ENCODE measurements at regions not wholly inside any gene's neighbourhood (a gene's known extent, or its start where the extent isn't known, plus 50 kb on each side); places are given as distances from the start of the nearest gene placed in this dataset.

DNA sequence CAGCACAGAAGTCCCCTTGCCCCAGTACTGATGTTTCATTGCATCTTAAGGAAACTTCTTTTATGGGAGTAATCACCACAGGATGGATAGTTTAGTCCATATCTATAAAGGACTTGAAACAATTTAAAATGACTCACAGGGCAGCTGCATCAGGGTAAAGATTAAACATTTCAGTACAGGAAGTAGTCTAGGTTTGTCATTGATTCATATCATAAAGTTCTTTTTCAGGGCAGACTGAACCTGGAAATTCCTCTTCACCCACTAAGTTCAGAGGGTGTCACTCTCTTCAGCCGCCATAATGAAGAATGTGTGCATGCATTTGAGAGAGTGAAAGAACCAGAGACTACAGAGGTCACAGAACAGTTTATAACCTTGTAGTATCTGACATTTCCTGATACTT, 296.3 kb upstream of the JAG1 start:
- DNase-seq, result peak in 1 of 3 donors; percentile 17
- H3K36me3 ChIP-seq (ENCODE audit: low read depth), result no peaks in the 10 kb centered on the region
- no peak overlapping the region for H3K4me3 ChIP-seq
- H3K9me3 ChIP-seq, result no peaks in the 10 kb centered on the region
- peak; percentile 94 for ATAC-seq
- intact Hi-C loops (cut with DNase I, micrococcal nuclease), result no loop called here
- TF ChIP-seq, protein P1, sequence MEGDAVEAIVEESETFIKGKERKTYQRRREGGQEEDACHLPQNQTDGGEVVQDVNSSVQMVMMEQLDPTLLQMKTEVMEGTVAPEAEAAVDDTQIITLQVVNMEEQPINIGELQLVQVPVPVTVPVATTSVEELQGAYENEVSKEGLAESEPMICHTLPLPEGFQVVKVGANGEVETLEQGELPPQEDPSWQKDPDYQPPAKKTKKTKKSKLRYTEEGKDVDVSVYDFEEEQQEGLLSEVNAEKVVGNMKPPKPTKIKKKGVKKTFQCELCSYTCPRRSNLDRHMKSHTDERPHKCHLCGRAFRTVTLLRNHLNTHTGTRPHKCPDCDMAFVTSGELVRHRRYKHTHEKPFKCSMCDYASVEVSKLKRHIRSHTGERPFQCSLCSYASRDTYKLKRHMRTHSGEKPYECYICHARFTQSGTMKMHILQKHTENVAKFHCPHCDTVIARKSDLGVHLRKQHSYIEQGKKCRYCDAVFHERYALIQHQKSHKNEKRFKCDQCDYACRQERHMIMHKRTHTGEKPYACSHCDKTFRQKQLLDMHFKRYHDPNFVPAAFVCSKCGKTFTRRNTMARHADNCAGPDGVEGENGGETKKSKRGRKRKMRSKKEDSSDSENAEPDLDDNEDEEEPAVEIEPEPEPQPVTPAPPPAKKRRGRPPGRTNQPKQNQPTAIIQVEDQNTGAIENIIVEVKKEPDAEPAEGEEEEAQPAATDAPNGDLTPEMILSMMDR (IDR thresholded peaks at IDR 0.05), result no peak
- peaks cover 4% of the 10 kb centered on the region for H3K4me1 ChIP-seq (ENCODE audit: low read depth)

DNA sequence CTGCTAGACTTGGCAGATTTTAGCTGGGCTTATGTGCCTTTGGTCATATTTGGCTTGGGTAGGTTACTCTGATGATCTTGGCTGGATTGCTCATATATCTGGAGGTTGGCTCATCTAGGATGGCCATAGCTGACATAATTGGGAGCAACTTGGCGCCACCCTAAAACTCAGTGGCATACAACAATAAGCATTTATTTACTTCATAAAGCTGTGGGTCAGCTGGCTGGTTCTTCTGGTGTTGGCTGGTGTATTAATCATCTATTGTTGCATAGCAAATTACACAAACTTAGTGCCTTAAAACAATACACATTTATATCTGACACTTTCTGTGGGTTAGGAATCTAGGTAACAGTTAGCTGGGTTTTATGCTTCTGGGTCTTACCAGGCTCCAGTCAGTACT, 297.3 kb upstream of the JAG1 start:
- no peaks in the 10 kb centered on the region for H3K9me3 ChIP-seq
- H3K4me3 ChIP-seq, result no peak overlapping the region
- ATAC-seq, result no peak
- TF ChIP-seq, protein P1 (IDR thresholded peaks at IDR 0.05), result no peak
- intact Hi-C loops (cut with DNase I, micrococcal nuclease), result no loop called here
- DNase-seq, result no peak
- no peaks in the 10 kb centered on the region for H3K36me3 ChIP-seq (ENCODE audit: low read depth)
- H3K4me1 ChIP-seq (ENCODE audit: low read depth), result peaks cover 4% of the 10 kb centered on the region

DNA sequence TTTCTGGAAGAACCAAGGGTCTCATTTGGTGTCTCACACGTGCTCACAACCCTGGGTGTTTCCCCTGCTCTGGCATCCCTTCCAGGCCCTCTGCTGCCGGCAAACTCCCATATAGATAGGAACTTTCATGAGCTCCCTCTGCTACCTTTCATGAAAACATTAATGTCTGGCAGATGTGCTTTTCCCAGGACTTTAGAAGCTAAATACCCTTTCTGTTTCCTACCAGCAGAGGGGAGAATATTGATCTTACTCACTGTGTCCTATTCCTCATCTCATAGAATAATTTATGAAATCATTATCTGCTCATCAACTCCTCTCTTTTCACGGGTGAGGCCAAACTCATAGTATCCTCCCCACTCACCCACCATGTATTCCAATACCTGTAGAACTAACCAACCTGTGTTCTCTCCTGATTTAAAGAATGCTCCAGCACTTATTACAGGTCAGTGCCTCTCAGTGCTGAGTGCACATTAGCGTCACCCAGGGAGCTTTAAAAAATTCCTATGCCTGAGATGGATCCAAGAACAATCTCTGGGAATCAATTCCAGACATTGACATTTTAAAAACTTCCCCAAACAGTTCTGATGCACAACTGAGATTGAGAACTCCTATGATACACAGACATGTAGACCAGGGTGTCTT, 298.5 kb upstream of the JAG1 start:
- intact Hi-C loops (cut with DNase I, micrococcal nuclease), result no loop called here
- TF ChIP-seq, protein P1 (IDR thresholded peaks at IDR 0.05), result no peak
- Histone ChIP-seq H3K4me1 (ENCODE audit: low read depth) (peaks cover 4% of the 10 kb centered on the region), H3K4me3 (no peak overlapping the region), H3K9me3 (no peaks in the 10 kb centered on the region), H3K36me3 (ENCODE audit: low read depth) (no peaks in the 10 kb centered on the region)
- DNase-seq (no peak), ATAC-seq (no peak)

DNA sequence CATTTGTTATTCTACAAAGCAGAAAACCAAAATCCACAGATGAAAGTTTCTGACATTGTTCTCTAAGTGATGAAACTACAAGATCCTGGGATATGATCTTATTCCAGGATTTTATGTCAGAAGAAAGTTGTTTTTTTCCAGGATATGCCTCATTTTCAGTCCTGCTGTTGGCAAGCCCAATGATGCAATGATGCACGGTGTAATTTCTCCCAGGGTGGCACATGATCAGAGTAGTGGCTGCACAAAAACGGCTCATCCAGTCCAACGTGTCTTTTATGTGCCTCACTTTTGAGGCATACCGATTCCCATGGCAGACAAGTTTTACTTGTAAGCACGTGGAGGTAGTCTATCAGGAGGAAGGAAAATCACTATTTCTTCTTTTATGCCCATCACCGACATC, 302.3 kb upstream of the JAG1 start:
- DNase-seq, result no peak
- ATAC-seq, result no peak
- TF ChIP-seq, protein P1 (IDR thresholded peaks at IDR 0.05), result no peak
- Histone ChIP-seq H3K4me1 (ENCODE audit: low read depth) (no peaks in the 10 kb centered on the region), H3K9me3 (no peaks in the 10 kb centered on the region), H3K36me3 (ENCODE audit: low read depth) (no peaks in the 10 kb centered on the region), H3K4me3 (no peak overlapping the region)
- intact Hi-C loops (cut with DNase I, micrococcal nuclease), result no loop called here

DNA sequence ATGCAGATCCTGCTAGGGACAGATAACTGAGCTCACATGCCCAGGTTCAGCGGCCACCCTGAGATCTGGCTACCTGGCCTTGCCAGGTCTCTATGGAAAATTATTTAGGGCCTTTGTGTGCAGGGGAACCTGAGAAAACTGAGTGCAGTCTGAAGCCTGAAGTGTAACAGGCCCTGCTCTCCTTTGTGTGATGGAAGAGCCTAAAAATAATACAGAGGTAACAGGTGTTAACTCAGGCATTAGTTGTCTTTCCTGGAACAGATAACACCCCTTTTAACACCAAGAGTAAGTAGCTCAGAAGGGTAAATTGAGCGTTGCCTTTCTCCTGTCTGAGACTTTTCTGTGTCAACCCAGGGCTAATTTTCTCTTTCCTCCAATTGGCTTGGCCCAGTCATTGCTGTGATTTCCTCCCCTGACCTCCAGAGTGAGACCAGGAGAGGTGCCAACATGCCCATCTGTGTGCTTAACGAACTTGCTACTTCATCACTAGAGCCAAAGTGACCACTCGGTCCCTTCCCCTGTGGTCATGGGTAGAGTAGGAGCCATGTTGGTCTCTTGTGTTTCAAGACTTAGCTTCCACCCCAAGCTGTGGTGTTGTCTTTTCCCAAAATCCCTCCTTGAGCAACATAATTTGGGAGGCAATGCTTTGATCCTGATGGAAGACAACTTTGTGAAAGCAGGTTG, 304.4 kb upstream of the JAG1 start:
- no peak for DNase-seq
- TF ChIP-seq, protein P1 (IDR thresholded peaks at IDR 0.05), result no peak
- no peaks in the 10 kb centered on the region for H3K9me3 ChIP-seq
- H3K4me1 ChIP-seq (ENCODE audit: low read depth), result no peaks in the 10 kb centered on the region
- ATAC-seq, result no peak
- no peaks in the 10 kb centered on the region for H3K36me3 ChIP-seq (ENCODE audit: low read depth)
- no peak overlapping the region for H3K4me3 ChIP-seq
- intact Hi-C loops (cut with DNase I, micrococcal nuclease), result no loop called here

All from mucosa of descending colon (tissue), 3 donors.